ENCODE measurements at regions not wholly inside any gene's neighbourhood (a gene's known extent, or its start where the extent isn't known, plus 50 kb on each side); places are given as distances from the start of the nearest gene placed in this dataset.

GRCh38 chr4:81611221-81611620 lies 139.5 kb upstream of the RASGEF1B start:
- intact Hi-C loops (cut with DNase I), result no loop called here
- DNase-seq (ENCODE audit: low spot score) (no peak), ATAC-seq (no peak)

GRCh38 chr4:81609844-81610243 lies 138.1 kb upstream of the RASGEF1B start:
- ATAC-seq (no peak), DNase-seq (ENCODE audit: low spot score) (no peak)
- intact Hi-C loops (cut with DNase I), result no loop called here

- intact Hi-C loops (cut with DNase I), result no loop called here
- DNase-seq (ENCODE audit: low spot score), result no peak
- ATAC-seq, result no peak
These were observed 136.2 kb upstream of the RASGEF1B start for GRCh38 chr4:81607950-81608349.

GRCh38 chr4:81606801-81607501 lies 135.2 kb upstream of the RASGEF1B start:
- intact Hi-C loops (cut with DNase I), result no loop called here
- DNase-seq (ENCODE audit: low spot score) (no peak), ATAC-seq (peak; percentile 73)

- no peak for DNase-seq (ENCODE audit: low spot score)
- no peak for ATAC-seq
- intact Hi-C loops (cut with DNase I), result no loop called here
These were observed 134.5 kb upstream of the RASGEF1B start for GRCh38 chr4:81606166-81606565.

- ATAC-seq, result no peak
- intact Hi-C loops (cut with DNase I), result no loop called here
These were observed 133.6 kb upstream of the RASGEF1B start for GRCh38 chr4:81605271-81605670.

GRCh38 chr4:81604683-81605218 lies 133.0 kb upstream of the RASGEF1B start:
- intact Hi-C loops (cut with DNase I), result no loop called here
- no peak for DNase-seq (ENCODE audit: low spot score)
- no peak for ATAC-seq

More at GRCh38 chr4:81605271-81605670, 133.6 kb upstream of the RASGEF1B start:
- no peak for DNase-seq (ENCODE audit: low spot score)

GRCh38 chr4:81602854-81603253 lies 131.1 kb upstream of the RASGEF1B start:
- DNase-seq (ENCODE audit: low spot score) (no peak), ATAC-seq (no peak)
- intact Hi-C loops (cut with DNase I), result no loop called here

GRCh38 chr4:81601358-81601694 lies 129.6 kb upstream of the RASGEF1B start:
- ATAC-seq, result peak; percentile 23
- no peak for DNase-seq (ENCODE audit: low spot score)
- intact Hi-C loops (cut with DNase I), result no loop called here

GRCh38 chr4:81600520-81601357 lies 129.0 kb upstream of the RASGEF1B start:
- ATAC-seq, result peak; percentile 73
- intact Hi-C loops (cut with DNase I), result no loop called here
- DNase-seq (ENCODE audit: low spot score), result no peak

GRCh38 chr4:81599742-81600380 lies 128.2 kb upstream of the RASGEF1B start:
- no peak for DNase-seq (ENCODE audit: low spot score)
- intact Hi-C loops (cut with DNase I), result no loop called here
- peak; percentile 50 for ATAC-seq

- intact Hi-C loops (cut with DNase I), result no loop called here
- ATAC-seq, result no peak
These were observed 124.3 kb upstream of the RASGEF1B start for GRCh38 chr4:81595798-81596610.

GRCh38 chr4:81595287-81595686 lies 123.6 kb upstream of the RASGEF1B start:
- intact Hi-C loops (cut with DNase I), result no loop called here
- DNase-seq (ENCODE audit: low spot score) (no peak), ATAC-seq (no peak)

More at GRCh38 chr4:81595798-81596610, 124.3 kb upstream of the RASGEF1B start:
- DNase-seq (ENCODE audit: low spot score), result no peak

GRCh38 chr4:81594490-81595159 lies 122.9 kb upstream of the RASGEF1B start:
- intact Hi-C loops (cut with DNase I), result no loop called here
- DNase-seq (ENCODE audit: low spot score), result no peak
- ATAC-seq, result no peak

- DNase-seq (ENCODE audit: low spot score) (no peak), ATAC-seq (no peak)
- intact Hi-C loops (cut with DNase I), result no loop called here
These were observed 121.0 kb upstream of the RASGEF1B start for GRCh38 chr4:81592701-81593100.

GRCh38 chr4:81590596-81590995 lies 118.9 kb upstream of the RASGEF1B start:
- intact Hi-C loops (cut with DNase I), result no loop called here
- DNase-seq (ENCODE audit: low spot score), result no peak

GRCh38 chr4:81589262-81589661 lies 117.6 kb upstream of the RASGEF1B start:
- ATAC-seq (no peak), DNase-seq (ENCODE audit: low spot score) (no peak)
- intact Hi-C loops (cut with DNase I), result no loop called here

More at GRCh38 chr4:81590596-81590995, 118.9 kb upstream of the RASGEF1B start:
- ATAC-seq, result no peak

- no peak for ATAC-seq
- intact Hi-C loops (cut with DNase I), result no loop called here
- DNase-seq (ENCODE audit: low spot score), result no peak
These were observed 115.0 kb upstream of the RASGEF1B start for GRCh38 chr4:81586706-81587105.
